Heart left ventricle (tissue), 13 donors: ENCODE measurements at regions not wholly inside any gene's neighbourhood (a gene's known extent, or its start where the extent isn't known, plus 50 kb on each side); places are given as distances from the start of the nearest gene placed in this dataset.

Source experiments
- CTCF ChIP-seq, 12 donors: fragments of 200-600 bp; sonication (generic) in 4 of 12; IDR thresholded peaks; one replicate each; pipeline versions ENCODE4 v1.5.0 to v1.8.0; 2018 to 2022; ENCODE audit warnings: antibody characterized with exemption in 12 of 12, mild to moderate bottlenecking in 5 of 12
- POLR2A ChIP-seq, 2 donors: fragments of 450-650 bp; IDR thresholded peaks; one replicate each; pipeline ENCODE4 v1.6.1; 2017; ENCODE audit warnings: antibody characterized with exemption in 2 of 2, mild to moderate bottlenecking in 2 of 2, moderate library complexity in 2 of 2
- donor health status: ischemic (EF 13 %, LVEDD 7.1; RV severe dilation, severe dysfunction).
- donor health status: DM: no; HTN: yes; CAD: no.
- donor health status: DM: no; HTN: no; CAD: no.
- donor health status: ischemic (EF 25% LVEDD 6.9; RV normal size, moderate dysfunction).
- donor health status: ischemic (EF 25% LVEDD 5.7; RV mildly dilated, moderate dysfunction).
- donor health status: ischemic (EF 35%, LVEDD 5.7; RV mildly dilated, moderate dysfunction).
- donor health status: nonischemic (EF 11% LVEDD 7.7; RV severe dilation, severe dysfunction).
- donor health status: DM: yes; HTN: yes; CAD: no.
- donor health status: PGD.
- donor health status: ischemic (EF 29% LVEDD 5.4; RV normal size, mild dysfunction).
- donor health status: nonischemic (EF 23%, LVEDD 6.1; RV moderate dilation, normal function).

- TF ChIP-seq POLR2A (IDR thresholded peaks at IDR 0.05): no peak
- no peak for TF ChIP-seq CTCF (IDR thresholded peaks at IDR 0.05)
These were observed 150.2 kb upstream of the TRPM3 start for GRCh38 chr9:71271602-71272001.
